ENCODE measurements at regions not wholly inside any gene's neighbourhood (a gene's known extent, or its start where the extent isn't known, plus 50 kb on each side); places are given as distances from the start of the nearest gene placed in this dataset.
"Not testable (repeated sequence)": the region's sequence is repeated elsewhere in the genome, so short reads cannot be mapped to it uniquely, and the experiment has no call there.

GRCh38 chr4:124065422-124065821 is 647.1 kb downstream of the ANKRD50 start:
- DNase-seq = no peak

- no peak for DNase-seq
These were observed 646.6 kb downstream of the ANKRD50 start for GRCh38 chr4:124065936-124066335.

GRCh38 chr4:124066595-124066994 is 645.9 kb downstream of the ANKRD50 start:
- DNase-seq = no peak

DNA sequence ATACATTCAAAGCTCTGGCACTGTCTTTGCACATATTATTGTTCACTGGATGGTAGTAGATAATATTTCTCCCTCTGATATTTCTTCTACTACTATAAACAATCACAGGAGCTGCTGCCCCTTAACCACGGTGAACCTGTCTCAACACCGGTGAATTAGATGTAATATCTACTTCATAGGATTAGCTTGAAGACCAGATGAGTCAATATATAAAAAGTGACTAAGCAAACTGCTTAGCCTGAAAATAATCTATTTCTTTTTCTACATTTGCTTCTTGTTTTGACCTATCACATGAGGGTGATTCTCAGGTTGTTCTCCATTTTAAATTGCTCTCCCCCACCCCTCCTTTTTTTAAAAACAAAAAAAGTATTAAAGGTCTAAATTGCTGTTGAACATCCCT is 645.5 kb downstream of the ANKRD50 start:
- DNase-seq = no peak

DNA sequence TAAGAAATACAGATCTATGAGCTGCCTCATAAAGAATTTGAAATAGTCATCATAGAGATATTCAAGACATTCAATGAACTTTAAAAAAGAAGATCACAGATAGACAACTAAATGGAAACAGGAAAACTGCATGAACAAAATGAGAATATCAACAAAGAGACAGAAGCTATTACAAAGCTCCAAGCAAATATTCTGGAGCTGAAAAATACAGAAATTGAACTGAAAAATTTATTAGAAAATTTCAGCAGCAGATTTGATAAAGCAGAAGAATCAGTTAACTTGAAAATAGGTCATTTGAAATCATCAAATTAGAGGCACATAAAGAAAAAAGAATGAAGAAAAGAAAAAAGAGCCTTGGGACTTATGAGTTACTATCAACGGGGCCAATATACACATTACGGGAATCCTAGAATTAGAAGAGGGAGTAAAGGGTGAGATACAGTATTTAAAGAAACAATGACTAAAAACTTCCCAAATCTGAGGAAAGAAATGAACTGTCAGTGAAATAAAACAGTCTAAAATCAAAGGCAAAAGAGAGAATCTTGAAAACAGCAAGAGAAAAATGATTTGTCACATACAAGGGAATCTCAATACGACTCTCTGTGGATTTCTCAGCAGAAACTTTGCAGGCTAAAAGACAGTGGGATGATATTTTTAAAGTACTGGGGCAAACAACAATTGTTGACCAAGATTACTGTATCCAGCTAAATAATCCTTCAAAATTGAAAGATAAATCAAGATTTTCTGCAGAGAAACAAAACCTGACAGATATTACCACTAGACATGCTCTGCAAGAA is 641.6 kb downstream of the ANKRD50 start:
- no peak for DNase-seq

GRCh38 chr4:124075276-124075675 is 637.3 kb downstream of the ANKRD50 start:
- DNase-seq = not testable (repeated sequence)

DNA sequence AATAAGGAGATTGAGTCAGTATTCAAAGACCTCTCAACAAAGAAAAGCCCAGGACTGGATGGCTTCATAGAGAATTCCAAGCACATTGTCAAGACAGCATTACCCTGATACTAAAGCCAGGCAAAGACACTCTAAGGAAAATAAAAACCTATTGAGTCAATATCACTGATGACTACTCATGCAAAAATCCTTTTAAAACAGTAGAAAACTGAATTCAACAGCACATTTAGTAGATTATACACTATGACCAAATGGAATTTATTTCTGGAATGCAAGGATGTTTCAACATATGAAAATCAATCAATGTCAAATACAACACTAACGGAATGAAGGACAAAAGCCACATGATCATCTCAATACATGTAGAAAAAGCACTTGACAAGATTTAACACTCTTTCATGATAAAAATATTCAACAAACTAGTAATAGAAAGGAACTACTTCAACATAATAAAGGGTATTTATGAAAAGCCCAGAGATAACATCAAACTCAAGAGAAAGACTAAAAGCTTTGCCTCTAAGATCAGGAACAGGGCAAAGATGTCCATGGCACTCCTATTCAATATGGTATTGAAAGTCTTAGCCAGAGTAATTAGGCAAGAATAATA is 633.3 kb downstream of the ANKRD50 start:
- no peak for DNase-seq

DNA sequence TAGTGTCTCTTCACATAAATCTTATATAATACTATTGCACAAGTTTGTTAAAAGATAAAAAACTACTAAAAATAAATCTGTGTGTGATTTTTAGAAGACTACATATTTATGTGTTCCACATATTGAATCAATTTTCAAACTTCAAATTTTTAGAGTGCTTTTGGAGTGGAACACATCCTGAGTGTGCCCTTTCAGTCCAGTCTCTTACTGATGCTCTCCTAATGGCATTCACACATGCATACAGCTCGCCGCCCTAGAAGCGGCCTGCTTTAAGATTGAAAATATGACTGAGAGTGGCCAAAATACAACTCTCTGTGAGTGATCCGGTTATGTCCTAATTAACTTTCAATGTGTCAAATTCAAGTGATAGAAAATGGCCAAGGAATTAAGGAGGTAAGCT is 628.8 kb downstream of the ANKRD50 start:
- DNase-seq = no peak

- no peak for DNase-seq
These were observed 626.9 kb downstream of the ANKRD50 start for GRCh38 chr4:124085561-124086180.

GRCh38 chr4:124090021-124090420 is 622.5 kb downstream of the ANKRD50 start:
- no peak for DNase-seq

DNA sequence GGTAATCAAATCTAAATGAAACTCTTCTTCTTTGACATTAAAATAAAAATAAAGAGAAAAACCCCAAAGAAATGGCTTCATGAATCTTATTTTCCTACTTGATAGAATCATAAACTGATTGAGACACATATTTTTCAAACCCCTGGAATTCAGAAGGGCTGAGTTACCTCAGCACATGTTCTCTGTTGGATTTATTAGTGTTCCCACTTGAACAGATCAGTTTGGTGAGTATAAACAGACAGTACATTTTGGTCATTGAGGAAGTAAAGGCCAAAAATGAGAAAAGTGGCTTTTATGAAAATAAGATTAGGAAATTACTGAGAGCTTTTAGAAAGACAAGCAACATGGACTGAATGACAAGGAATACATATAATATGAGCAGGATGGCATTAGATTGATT is 620.4 kb downstream of the ANKRD50 start:
- DNase-seq = no peak

- no peak for DNase-seq
These were observed 620.0 kb downstream of the ANKRD50 start for GRCh38 chr4:124092541-124092984.

- DNase-seq = no peak
These were observed 616.9 kb downstream of the ANKRD50 start for GRCh38 chr4:124095621-124096020.

- DNase-seq = no peak
These were observed 616.2 kb downstream of the ANKRD50 start for GRCh38 chr4:124096290-124096689.

GRCh38 chr4:124097447-124097846 is 615.1 kb downstream of the ANKRD50 start:
- no peak for DNase-seq

DNA sequence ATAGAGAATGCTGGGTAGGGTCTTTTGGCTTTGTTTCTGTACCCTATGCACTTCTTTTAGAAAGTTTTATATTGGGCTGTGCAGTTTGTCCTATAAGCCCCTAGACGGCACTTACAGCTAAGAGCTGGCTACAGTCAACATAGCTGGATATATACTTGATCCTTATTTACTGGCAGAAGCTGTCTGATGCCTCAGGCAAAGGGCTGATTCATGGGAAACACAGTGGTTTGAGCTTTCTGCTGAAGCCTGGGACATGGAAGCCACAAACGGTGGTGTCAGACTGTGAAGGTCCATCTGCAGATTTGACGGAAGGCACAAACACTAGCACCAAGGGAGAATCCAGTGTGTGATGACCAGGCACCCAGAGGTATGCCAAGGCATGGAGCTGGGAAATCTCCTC is 608.4 kb downstream of the ANKRD50 start:
- DNase-seq = no peak

GRCh38 chr4:124104628-124105027 is 607.9 kb downstream of the ANKRD50 start:
- DNase-seq = no peak

- no peak for DNase-seq
These were observed 607.3 kb downstream of the ANKRD50 start for GRCh38 chr4:124105212-124105611.

GRCh38 chr4:124111411-124111810 is 601.1 kb downstream of the ANKRD50 start:
- DNase-seq = no peak

DNA sequence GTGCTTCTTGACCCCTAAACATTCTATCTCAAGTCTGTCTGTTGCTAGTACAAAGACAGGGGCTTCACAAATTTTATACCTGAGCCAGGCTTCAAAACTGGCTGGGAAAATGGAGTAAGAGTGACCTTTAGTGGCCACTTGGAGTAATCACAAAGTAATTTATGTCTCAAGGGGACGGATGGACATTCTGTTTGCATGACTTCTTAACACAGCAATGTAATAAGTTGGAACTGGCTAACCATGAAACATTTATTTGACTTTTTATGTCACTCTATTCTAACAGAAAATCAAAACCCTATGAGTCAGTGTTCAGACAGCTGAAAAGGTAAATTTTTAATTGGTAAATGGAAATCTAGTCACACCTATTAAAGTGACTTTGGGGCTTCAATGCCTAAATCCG is 600.6 kb downstream of the ANKRD50 start:
- no peak for DNase-seq

GRCh38 chr4:124118061-124118460 is 594.5 kb downstream of the ANKRD50 start:
- no peak for DNase-seq

DNA sequence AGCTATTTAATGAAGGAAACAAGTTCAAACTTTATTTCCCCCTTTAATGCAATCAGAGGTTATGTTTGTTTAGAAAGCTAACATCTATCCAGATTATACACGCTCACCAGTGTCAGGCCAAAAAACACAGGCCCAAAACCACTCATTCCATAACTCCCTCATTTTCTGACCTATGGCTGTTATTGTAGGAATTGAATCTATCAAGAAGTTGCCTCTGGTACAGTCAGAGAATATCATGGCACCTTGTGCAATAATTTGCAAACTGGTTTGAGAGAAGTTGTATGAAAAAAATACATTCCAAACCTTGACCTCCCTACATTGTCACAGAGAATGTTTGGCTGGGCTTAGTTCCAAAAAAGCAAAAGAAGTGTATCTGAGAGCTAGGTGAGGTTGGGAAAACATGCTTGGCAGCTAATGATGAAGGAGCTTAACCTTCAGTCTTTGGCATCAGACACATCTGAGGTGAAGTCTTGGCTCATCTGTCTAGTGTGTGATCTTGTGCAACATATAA is 591.0 kb downstream of the ANKRD50 start:
- no peak for DNase-seq

DNA sequence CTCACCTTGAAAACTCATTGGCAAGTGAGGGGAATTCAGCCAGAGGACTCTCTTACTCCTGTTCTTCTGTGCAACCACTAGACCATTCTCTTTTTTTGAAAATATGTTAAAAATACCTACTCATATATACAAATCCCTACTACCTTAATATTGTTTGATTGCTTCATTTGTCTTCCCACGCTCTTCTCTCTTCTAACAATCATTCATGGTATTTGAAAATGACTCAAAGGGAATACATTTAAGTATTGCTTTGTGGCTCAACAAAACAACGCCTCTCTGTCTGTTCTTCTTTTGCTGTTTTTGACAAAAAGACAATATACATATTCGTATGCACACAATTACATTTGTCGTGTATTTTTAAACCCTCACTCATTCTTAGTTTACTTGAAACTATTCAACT is 589.4 kb downstream of the ANKRD50 start:
- no peak for DNase-seq

DNA sequence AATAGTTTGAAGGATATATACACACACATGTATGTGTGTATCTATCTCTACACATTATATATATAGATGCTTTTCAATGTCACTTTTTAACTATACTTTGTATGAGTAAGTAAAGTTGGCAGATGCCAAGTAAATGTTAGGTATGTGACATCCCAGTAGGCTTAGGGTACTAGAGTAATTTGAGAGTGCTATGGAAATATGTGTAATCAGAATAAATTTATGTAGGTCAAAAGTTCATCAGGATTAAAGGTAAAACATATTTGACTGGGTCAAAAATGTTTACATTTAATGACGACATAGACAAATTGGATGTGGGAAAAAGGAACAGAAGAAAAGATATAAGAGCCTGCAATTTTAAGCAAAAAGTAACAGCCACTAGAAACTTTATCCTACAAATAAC is 588.8 kb downstream of the ANKRD50 start:
- DNase-seq = no peak
